Natural killer cell (primary cell): ENCODE measurements at regions not wholly inside any gene's neighbourhood (a gene's known extent, or its start where the extent isn't known, plus 50 kb on each side); places are given as distances from the start of the nearest gene placed in this dataset.

Experiments used
- ATAC-seq, 3 donors: fragments of 150-1000 bp in 2 of 3; fragments of 200-7000 bp in 1 of 3; cut with Tn5 transposase; 1 replicate in 1 of 3; 2 replicates in 2 of 3; pipeline ENCODE4 v1.10.0; 2021; ENCODE audit warnings: mild to moderate bottlenecking in 2 of 3, moderate library complexity in 2 of 3
- DNase-seq, 2 donors: peaks; one replicate each; pipeline versions ENCODE4 v3.0.0 to v3.0.0-alpha.2; 2013 to 2021; ENCODE audit warnings: mixed read lengths in 1 of 2
- H3K27ac ChIP-seq: one replicate; pipeline ENCODE4 v1.5.1; 2013; ENCODE audit warnings: mild to moderate bottlenecking, low read length
- H3K27me3 ChIP-seq: one replicate; pipeline ENCODE4 v1.6.1; 2013; ENCODE audit warnings: low read length; ENCODE audit not compliant: control insufficient read depth, insufficient read depth
- H3K36me3 ChIP-seq: one replicate; pipeline ENCODE4 v1.6.1; 2013; ENCODE audit warnings: low read length; ENCODE audit not compliant: control insufficient read depth, insufficient read depth
- H3K4me1 ChIP-seq: one replicate; pipeline ENCODE4 v1.6.1; 2013; ENCODE audit warnings: low read length; ENCODE audit not compliant: control insufficient read depth, insufficient read depth
- H3K4me3 ChIP-seq: one replicate; pipeline ENCODE4 v1.5.1; 2013; ENCODE audit warnings: low read length
- H3K9me3 ChIP-seq: one replicate; pipeline ENCODE4 v1.6.1; 2013; ENCODE audit warnings: low read length; ENCODE audit not compliant: control insufficient read depth, insufficient read depth
- H3K27ac Mint-ChIP-seq, 2 donors: one replicate each; pipeline ENCODE4 v1.8.0; 2022; ENCODE audit warnings: mild to moderate bottlenecking in 2 of 2, mixed read lengths in 2 of 2, moderate library complexity in 1 of 2
- H3K27me3 Mint-ChIP-seq, 2 donors: one replicate each; pipeline ENCODE4 v1.8.0; 2022; ENCODE audit warnings: low read depth in 2 of 2, mixed read lengths in 2 of 2
- H3K36me3 Mint-ChIP-seq: one replicate; pipeline ENCODE4 v1.8.0; 2022; ENCODE audit warnings: mixed read lengths
- H3K4me1 Mint-ChIP-seq, 2 donors: one replicate each; pipeline ENCODE4 v1.8.0; 2022; ENCODE audit warnings: mixed read lengths in 2 of 2
- H3K4me3 Mint-ChIP-seq: one replicate; pipeline ENCODE4 v1.8.0; 2022; ENCODE audit warnings: mild to moderate bottlenecking, moderate library complexity, mixed read lengths
- H3K9me3 Mint-ChIP-seq, 2 donors: one replicate each; pipeline ENCODE4 v1.8.0; 2022; ENCODE audit warnings: mixed read lengths in 2 of 2
- CTCF ChIP-seq: fragments of 200-600 bp; IDR thresholded peaks from one replicate; pipeline ENCODE4 v1.8.0; 2022; ENCODE audit warnings: antibody characterized with exemption
- WGBS: methylation state at CpG from one replicate; pipeline ENCODE4 v1.1.7; 2013; ENCODE audit warnings: missing lambda C conversion rate; ENCODE audit not compliant: insufficient coverage; 5-methylcytosine and 5-hydroxymethylcytosine counted together
- intact Hi-C: fragments of 100-400 bp; cut with micrococcal nuclease; formaldehyde crosslinking; loops from one replicate; pipeline ENCODE4 v1.14.2; 2022

GRCh38 chr11:128103278-128103873 is 484.0 kb downstream of the ETS1 start:
- intact Hi-C loops = no loop called here
- no peak for DNase-seq
- no peak for ATAC-seq
- Mint-ChIP-seq H3K4me1 (peaks cover 6 to 8% of the 10 kb centered on the region in 2 donors), H3K4me3 (no peak overlapping the region), H3K36me3 (no peaks in the 10 kb centered on the region), H3K9me3 (no peaks in the 10 kb centered on the region), H3K27ac (no peak overlapping the region), H3K27me3 (peaks cover 0 to 15% of the 10 kb centered on the region in 2 donors)
- H3K9me3 ChIP-seq = no peaks in the 10 kb centered on the region
- H3K27me3 ChIP-seq = no peaks in the 10 kb centered on the region
- H3K36me3 ChIP-seq = no peaks in the 10 kb centered on the region
- 89% methylated on average over 4 of the region's 4 CpGs for WGBS
- TF ChIP-seq CTCF = no peak
- no peak overlapping the region for H3K27ac ChIP-seq
- no peaks in the 10 kb centered on the region for H3K4me1 ChIP-seq
- no peak overlapping the region for H3K4me3 ChIP-seq

- no peak overlapping the region for H3K27ac ChIP-seq
- Mint-ChIP-seq H3K4me3 (no peak overlapping the region), H3K36me3 (no peaks in the 10 kb centered on the region), H3K9me3 (no peaks in the 10 kb centered on the region), H3K4me1 (peaks cover 6 to 7% of the 10 kb centered on the region in 2 donors), H3K27me3 (peaks cover 0 to 13% of the 10 kb centered on the region in 2 donors), H3K27ac (no peak overlapping the region)
- ATAC-seq (no peak), DNase-seq (no peak)
- no peaks in the 10 kb centered on the region for H3K27me3 ChIP-seq
- no peaks in the 10 kb centered on the region for H3K4me1 ChIP-seq
- no peaks in the 10 kb centered on the region for H3K36me3 ChIP-seq
- H3K9me3 ChIP-seq = no peaks in the 10 kb centered on the region
- H3K4me3 ChIP-seq = no peak overlapping the region
- intact Hi-C loops = no loop called here
- no peak for TF ChIP-seq CTCF
- 100% methylated on average over 1 of the region's 1 CpG for WGBS
Measured at GRCh38 chr11:128098781-128099180, 488.6 kb downstream of the ETS1 start.

GRCh38 chr11:128095466-128095981 is 491.8 kb downstream of the ETS1 start:
- Histone ChIP-seq H3K27ac (no peak overlapping the region), H3K36me3 (no peaks in the 10 kb centered on the region), H3K9me3 (no peaks in the 10 kb centered on the region), H3K4me3 (no peak overlapping the region), H3K27me3 (no peaks in the 10 kb centered on the region), H3K4me1 (no peaks in the 10 kb centered on the region)
- H3K27ac Mint-ChIP-seq = no peak overlapping the region
- ATAC-seq = no peak
- peaks cover 0 to 3% of the 10 kb centered on the region in 2 donors for H3K27me3 Mint-ChIP-seq
- no peak overlapping the region for H3K4me3 Mint-ChIP-seq
- DNase-seq = no peak
- intact Hi-C loops = no loop called here
- H3K4me1 Mint-ChIP-seq = peaks cover 6 to 7% of the 10 kb centered on the region in 2 donors
- 70% methylated on average over 2 of the region's 2 CpGs for WGBS
- H3K9me3 Mint-ChIP-seq = peaks cover 0 to 3% of the 10 kb centered on the region in 2 donors
- peaks cover 4% of the 10 kb centered on the region for H3K36me3 Mint-ChIP-seq
- no peak for TF ChIP-seq CTCF

- no peak for DNase-seq
- H3K4me1 ChIP-seq = no peaks in the 10 kb centered on the region
- H3K27ac Mint-ChIP-seq = no peak overlapping the region
- no peaks in the 10 kb centered on the region for H3K27me3 Mint-ChIP-seq
- H3K4me3 ChIP-seq = no peak overlapping the region
- no peak overlapping the region for H3K4me3 Mint-ChIP-seq
- no peak for ATAC-seq
- peaks cover 6 to 7% of the 10 kb centered on the region in 2 donors for H3K4me1 Mint-ChIP-seq
- intact Hi-C loops = no loop called here
- H3K36me3 Mint-ChIP-seq = peaks cover 17% of the 10 kb centered on the region
- peaks cover 5% of the 10 kb centered on the region for H3K9me3 ChIP-seq
- H3K36me3 ChIP-seq = no peaks in the 10 kb centered on the region
- WGBS = 95% methylated on average over 2 of the region's 2 CpGs
- H3K27me3 ChIP-seq = no peaks in the 10 kb centered on the region
- TF ChIP-seq CTCF = no peak
- peaks cover 7 to 11% of the 10 kb centered on the region in 2 donors for H3K9me3 Mint-ChIP-seq
- no peak overlapping the region for H3K27ac ChIP-seq
Measured at GRCh38 chr11:128093689-128094088, 493.7 kb downstream of the ETS1 start.
